Liver (tissue), 3 donors: ENCODE measurements at regions not wholly inside any gene's neighbourhood (a gene's known extent, or its start where the extent isn't known, plus 50 kb on each side); places are given as distances from the start of the nearest gene placed in this dataset.

ENCODE experiments used
- EGR1 ChIP-seq, 2 donors: IDR thresholded peaks; 2 replicates each; pipeline ENCODE4 v1.6.1; 2016 to 2018; ENCODE audit warnings: antibody characterized with exemption in 2 of 2, low read depth in 2 of 2
- HNF4G ChIP-seq: IDR thresholded peaks from 2 replicates; pipeline ENCODE4 v1.6.1; 2016; ENCODE audit warnings: antibody characterized with exemption
- RAD21 ChIP-seq, 2 donors: IDR thresholded peaks; 2 replicates each; pipeline ENCODE4 v1.6.1; 2016; ENCODE audit warnings: antibody characterized with exemption in 2 of 2, mild to moderate bottlenecking in 2 of 2
- SP1 ChIP-seq: IDR thresholded peaks from 2 replicates; pipeline ENCODE4 v1.6.1; 2018; ENCODE audit warnings: antibody characterized with exemption, mild to moderate bottlenecking
- TAF1 ChIP-seq: conservative IDR thresholded peaks from 2 replicates; pipeline ENCODE4 v1.6.1; 2016; ENCODE audit warnings: antibody characterized with exemption, mild to moderate bottlenecking
- YY1 ChIP-seq: IDR thresholded peaks from 2 replicates; pipeline ENCODE4 v1.6.1; 2016; ENCODE audit warnings: antibody characterized with exemption, mild to moderate bottlenecking
- TF ChIP-seq, protein P1 (sequence below): fragments of 150-350 bp; IDR thresholded peaks from 2 replicates; pipeline ENCODE4 v1.5.1; 2017; ENCODE audit warnings: improper control_type of control experiment, low read depth, low read length; ENCODE audit not compliant: missing input control
- TF ChIP-seq, protein P2 (sequence below): IDR thresholded peaks from 2 replicates; pipeline ENCODE4 v1.6.1; 2016; ENCODE audit warnings: antibody characterized with exemption
- TF ChIP-seq, protein P3 (sequence below): IDR thresholded peaks from 2 replicates; pipeline ENCODE4 v1.6.1; 2016; ENCODE audit warnings: antibody characterized with exemption, mild to moderate bottlenecking
- donor health status: healthy.
- donor health status: healthy.

DNA sequence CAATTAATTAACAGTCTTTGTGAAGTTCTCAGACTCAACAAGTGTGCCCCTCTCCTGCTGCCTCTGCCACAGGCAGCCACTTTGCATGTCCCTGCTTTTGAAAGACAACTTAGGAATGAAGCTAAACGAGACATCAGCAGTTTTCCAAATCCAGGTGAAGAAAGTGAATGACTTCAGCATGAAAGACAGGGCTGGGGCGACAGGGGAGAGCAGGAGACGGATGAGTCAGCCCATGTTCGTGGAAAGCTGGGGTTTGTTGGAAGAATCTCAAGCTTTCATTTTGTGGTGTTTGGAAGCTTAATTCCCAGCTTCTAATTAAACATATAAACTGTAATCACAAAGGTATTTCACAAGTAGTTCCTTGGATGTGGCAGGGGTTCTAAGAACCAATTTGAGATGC lies 207.8 kb upstream of the MAP3K1 start:
- TF ChIP-seq, protein P1, sequence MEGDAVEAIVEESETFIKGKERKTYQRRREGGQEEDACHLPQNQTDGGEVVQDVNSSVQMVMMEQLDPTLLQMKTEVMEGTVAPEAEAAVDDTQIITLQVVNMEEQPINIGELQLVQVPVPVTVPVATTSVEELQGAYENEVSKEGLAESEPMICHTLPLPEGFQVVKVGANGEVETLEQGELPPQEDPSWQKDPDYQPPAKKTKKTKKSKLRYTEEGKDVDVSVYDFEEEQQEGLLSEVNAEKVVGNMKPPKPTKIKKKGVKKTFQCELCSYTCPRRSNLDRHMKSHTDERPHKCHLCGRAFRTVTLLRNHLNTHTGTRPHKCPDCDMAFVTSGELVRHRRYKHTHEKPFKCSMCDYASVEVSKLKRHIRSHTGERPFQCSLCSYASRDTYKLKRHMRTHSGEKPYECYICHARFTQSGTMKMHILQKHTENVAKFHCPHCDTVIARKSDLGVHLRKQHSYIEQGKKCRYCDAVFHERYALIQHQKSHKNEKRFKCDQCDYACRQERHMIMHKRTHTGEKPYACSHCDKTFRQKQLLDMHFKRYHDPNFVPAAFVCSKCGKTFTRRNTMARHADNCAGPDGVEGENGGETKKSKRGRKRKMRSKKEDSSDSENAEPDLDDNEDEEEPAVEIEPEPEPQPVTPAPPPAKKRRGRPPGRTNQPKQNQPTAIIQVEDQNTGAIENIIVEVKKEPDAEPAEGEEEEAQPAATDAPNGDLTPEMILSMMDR = no peak
- TF ChIP-seq YY1 = no peak
- TF ChIP-seq RAD21 (IDR thresholded peaks at IDR 0.05) = no peak
- TF ChIP-seq, protein P2, sequence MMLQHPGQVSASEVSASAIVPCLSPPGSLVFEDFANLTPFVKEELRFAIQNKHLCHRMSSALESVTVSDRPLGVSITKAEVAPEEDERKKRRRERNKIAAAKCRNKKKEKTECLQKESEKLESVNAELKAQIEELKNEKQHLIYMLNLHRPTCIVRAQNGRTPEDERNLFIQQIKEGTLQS = no peak
- no peak for TF ChIP-seq SP1
- TF ChIP-seq, protein P3, sequence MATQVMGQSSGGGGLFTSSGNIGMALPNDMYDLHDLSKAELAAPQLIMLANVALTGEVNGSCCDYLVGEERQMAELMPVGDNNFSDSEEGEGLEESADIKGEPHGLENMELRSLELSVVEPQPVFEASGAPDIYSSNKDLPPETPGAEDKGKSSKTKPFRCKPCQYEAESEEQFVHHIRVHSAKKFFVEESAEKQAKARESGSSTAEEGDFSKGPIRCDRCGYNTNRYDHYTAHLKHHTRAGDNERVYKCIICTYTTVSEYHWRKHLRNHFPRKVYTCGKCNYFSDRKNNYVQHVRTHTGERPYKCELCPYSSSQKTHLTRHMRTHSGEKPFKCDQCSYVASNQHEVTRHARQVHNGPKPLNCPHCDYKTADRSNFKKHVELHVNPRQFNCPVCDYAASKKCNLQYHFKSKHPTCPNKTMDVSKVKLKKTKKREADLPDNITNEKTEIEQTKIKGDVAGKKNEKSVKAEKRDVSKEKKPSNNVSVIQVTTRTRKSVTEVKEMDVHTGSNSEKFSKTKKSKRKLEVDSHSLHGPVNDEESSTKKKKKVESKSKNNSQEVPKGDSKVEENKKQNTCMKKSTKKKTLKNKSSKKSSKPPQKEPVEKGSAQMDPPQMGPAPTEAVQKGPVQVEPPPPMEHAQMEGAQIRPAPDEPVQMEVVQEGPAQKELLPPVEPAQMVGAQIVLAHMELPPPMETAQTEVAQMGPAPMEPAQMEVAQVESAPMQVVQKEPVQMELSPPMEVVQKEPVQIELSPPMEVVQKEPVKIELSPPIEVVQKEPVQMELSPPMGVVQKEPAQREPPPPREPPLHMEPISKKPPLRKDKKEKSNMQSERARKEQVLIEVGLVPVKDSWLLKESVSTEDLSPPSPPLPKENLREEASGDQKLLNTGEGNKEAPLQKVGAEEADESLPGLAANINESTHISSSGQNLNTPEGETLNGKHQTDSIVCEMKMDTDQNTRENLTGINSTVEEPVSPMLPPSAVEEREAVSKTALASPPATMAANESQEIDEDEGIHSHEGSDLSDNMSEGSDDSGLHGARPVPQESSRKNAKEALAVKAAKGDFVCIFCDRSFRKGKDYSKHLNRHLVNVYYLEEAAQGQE = no peak
- no peak for TF ChIP-seq TAF1
- TF ChIP-seq EGR1 (IDR thresholded peaks at IDR 0.05; ENCODE audit: low read depth in 2 of 2) = no peak
- TF ChIP-seq HNF4G = no peak
